ENCODE measurements at regions not wholly inside any gene's neighbourhood (a gene's known extent, or its start where the extent isn't known, plus 50 kb on each side); places are given as distances from the start of the nearest gene placed in this dataset.

- TF ChIP-seq CTCF (conservative IDR thresholded peaks at IDR 0.05; ENCODE audit: low read depth, low read length) = no peak
- no peak for TF ChIP-seq EZH2 (IDR thresholded peaks at IDR 0.05; ENCODE audit: low read length, unreplicated experiment)
- no peak for TF ChIP-seq EZH2phosphoT487 (IDR thresholded peaks at IDR 0.05; ENCODE audit: borderline replicate concordance, low read length)
Measured at GRCh38 chrX:151818828-151819227, 84.3 kb downstream of the CNGA2 start.
